Sigmoid colon (tissue), 4 donors: ENCODE measurements at regions not wholly inside any gene's neighbourhood (a gene's known extent, or its start where the extent isn't known, plus 50 kb on each side); places are given as distances from the start of the nearest gene placed in this dataset.
A peak's percentile ranks its signal among the peaks of the same experiment; 100 is the strongest.

Experiments
- CTCF ChIP-seq, 4 experiments: fragments of 450-650 bp in 3 of 4; fragments of 200-600 bp in 1 of 4; IDR thresholded peaks; one replicate each; pipeline ENCODE4 v1.5.1; 2016 to 2019; ENCODE audit warnings: antibody characterized with exemption in 4 of 4, mild to moderate bottlenecking in 3 of 4, moderate library complexity in 2 of 4
- POLR2A ChIP-seq, 2 donors: fragments of 450-650 bp; IDR thresholded peaks; one replicate each; pipeline ENCODE4 v1.6.1; 2016; ENCODE audit warnings: antibody characterized with exemption in 2 of 2, mild to moderate bottlenecking in 2 of 2, moderate library complexity in 2 of 2
- POLR2AphosphoS5 ChIP-seq, 4 donors: sonication (generic); formaldehyde crosslinking; IDR thresholded peaks; one replicate each; pipeline ENCODE4 v1.6.1; 2017; ENCODE audit warnings: antibody characterized with exemption in 4 of 4

GRCh38 chr5:36507332-36507952 lies 99.0 kb upstream of the SLC1A3 start:
- peak; percentile 71 to 82 (median 76) for TF ChIP-seq CTCF (IDR thresholded peaks at IDR 0.05)
- TF ChIP-seq POLR2A (IDR thresholded peaks at IDR 0.05): no peak
- TF ChIP-seq POLR2AphosphoS5 (IDR thresholded peaks at IDR 0.05): no peak
